PFSK-1 (cell line): ENCODE measurements at regions not wholly inside any gene's neighbourhood (a gene's known extent, or its start where the extent isn't known, plus 50 kb on each side); places are given as distances from the start of the nearest gene placed in this dataset.

ENCODE experiments used
- REST ChIP-seq, 2 experiments: IDR thresholded peaks; 2 replicates each; pipeline versions ENCODE4 v1.6.1 to v1.8.0; 2011 to 2012; ENCODE audit warnings: low read depth in 2 of 2, low read length in 2 of 2, control low read depth in 1 of 2, inconsistent platforms in 1 of 2, mild to moderate bottlenecking in 1 of 2, moderate library complexity in 1 of 2; ENCODE audit not compliant: insufficient read depth in 1 of 2
- SIN3A ChIP-seq: IDR thresholded peaks from 2 replicates; pipeline ENCODE4 v1.6.1; 2012; ENCODE audit warnings: mild to moderate bottlenecking, low read length, moderate library complexity, borderline replicate concordance; ENCODE audit not compliant: insufficient read depth

- TF ChIP-seq REST (IDR thresholded peaks at IDR 0.05; ENCODE audit: insufficient read depth in 1 of 2, low read depth in 2 of 2, low read length in 2 of 2) (no peak), SIN3A (no peak)
Measured at GRCh38 chr4:185088899-185089298, 54.2 kb upstream of the SLC25A4 start.
